H1 (cell line): ENCODE measurements at regions not wholly inside any gene's neighbourhood (a gene's known extent, or its start where the extent isn't known, plus 50 kb on each side); places are given as distances from the start of the nearest gene placed in this dataset.

Experiments
- SRF ChIP-seq: IDR thresholded peaks from 2 replicates; pipeline ENCODE4 v1.6.1; 2011; ENCODE audit warnings: mild to moderate bottlenecking, low read depth, low read length, moderate library complexity
- TF ChIP-seq, protein P1 (sequence below): IDR thresholded peaks from 2 replicates; pipeline ENCODE4 v1.6.1; 2012; ENCODE audit warnings: low read length, inconsistent platforms
- TF ChIP-seq, protein P2 (sequence below): IDR thresholded peaks from 2 replicates; pipeline ENCODE4 v1.6.1; 2011; ENCODE audit warnings: low read depth, mild to moderate bottlenecking, low read length; ENCODE audit not compliant: insufficient read depth

DNA sequence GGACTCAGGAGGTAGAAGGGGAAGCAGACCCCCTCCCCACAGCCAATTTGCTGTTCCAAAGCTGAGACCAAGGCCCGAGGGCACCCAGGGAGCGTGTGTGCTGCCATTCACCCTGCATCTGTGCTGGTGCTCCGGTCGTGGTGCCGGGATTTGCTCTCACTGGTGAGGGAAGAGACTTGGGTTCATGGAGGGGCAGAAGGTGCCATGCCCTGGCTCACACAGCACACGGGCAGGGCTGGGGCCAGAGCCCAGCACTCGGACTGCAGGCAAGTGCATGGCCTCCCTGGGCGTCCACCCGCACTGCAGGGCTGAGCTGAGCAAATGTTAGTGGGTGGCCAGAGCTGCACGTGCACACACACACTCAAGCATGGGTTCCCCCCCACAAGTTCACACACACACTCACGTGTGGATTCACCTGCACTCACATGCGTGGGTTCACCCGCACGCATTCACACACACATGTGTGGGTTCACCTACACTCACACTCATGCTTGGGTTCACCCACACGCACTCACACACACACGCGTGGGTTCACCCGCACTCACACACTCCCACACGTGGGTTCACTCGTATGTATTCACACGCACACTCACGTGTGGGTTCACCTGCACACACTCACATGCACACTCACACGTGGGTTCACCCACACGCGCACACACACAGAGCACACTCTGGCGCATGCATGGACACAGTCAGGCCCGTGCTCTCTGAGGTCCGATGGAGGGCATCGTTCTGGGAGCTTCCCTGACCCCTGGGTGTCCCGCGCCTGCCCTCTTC is 57.0 kb upstream of the CBFA2T3 start (continued):
- no peak for TF ChIP-seq SRF
- TF ChIP-seq, protein P1, sequence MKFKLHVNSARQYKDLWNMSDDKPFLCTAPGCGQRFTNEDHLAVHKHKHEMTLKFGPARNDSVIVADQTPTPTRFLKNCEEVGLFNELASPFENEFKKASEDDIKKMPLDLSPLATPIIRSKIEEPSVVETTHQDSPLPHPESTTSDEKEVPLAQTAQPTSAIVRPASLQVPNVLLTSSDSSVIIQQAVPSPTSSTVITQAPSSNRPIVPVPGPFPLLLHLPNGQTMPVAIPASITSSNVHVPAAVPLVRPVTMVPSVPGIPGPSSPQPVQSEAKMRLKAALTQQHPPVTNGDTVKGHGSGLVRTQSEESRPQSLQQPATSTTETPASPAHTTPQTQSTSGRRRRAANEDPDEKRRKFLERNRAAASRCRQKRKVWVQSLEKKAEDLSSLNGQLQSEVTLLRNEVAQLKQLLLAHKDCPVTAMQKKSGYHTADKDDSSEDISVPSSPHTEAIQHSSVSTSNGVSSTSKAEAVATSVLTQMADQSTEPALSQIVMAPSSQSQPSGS = no peak
- TF ChIP-seq, protein P2, sequence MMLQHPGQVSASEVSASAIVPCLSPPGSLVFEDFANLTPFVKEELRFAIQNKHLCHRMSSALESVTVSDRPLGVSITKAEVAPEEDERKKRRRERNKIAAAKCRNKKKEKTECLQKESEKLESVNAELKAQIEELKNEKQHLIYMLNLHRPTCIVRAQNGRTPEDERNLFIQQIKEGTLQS = no peak
